ENCODE measurements at regions not wholly inside any gene's neighbourhood (a gene's known extent, or its start where the extent isn't known, plus 50 kb on each side); places are given as distances from the start of the nearest gene placed in this dataset.

GRCh38 chr6:145453376-145453775 lies 281.9 kb downstream of the EPM2A start:
- DNase-seq, result no peak

- DNase-seq, result no peak
Observed at GRCh38 chr6:145454006-145454405, 281.3 kb downstream of the EPM2A start.

GRCh38 chr6:145457556-145457955 lies 277.8 kb downstream of the EPM2A start:
- DNase-seq, result no peak

- no peak for DNase-seq
Observed at GRCh38 chr6:145468534-145468933, 266.8 kb downstream of the EPM2A start.

- DNase-seq, result no peak
Observed at GRCh38 chr6:145469021-145469420, 266.3 kb downstream of the EPM2A start.

DNA sequence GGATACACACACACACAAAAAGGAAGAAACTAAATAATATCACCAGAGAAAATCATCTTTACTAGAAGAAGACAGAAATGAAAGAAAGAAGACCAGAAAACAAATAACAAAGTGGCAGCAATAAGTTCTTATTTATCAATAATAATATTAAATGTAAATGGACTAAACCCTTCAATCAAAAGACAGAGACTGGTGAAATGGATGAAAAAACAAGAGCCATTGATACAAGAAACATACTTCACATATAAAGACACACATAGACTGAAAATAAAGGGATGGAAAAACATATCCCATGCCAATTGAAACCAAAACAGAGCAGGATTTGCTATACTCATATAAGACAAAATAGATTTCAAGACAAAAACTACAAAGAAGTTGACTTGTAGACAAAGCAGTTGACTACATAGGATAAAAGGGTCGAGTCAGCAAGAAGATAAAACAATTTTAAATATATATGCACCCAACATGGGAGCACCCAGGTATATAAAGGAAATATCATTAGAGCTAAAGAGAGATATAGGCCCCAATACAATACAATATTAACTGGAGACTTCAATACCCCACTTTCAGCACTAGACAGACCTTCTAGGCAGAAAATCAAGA lies 259.4 kb downstream of the EPM2A start:
- no peak for DNase-seq

- no peak for DNase-seq
Observed at GRCh38 chr6:145480024-145480423, 255.3 kb downstream of the EPM2A start.

- no peak for DNase-seq
Observed at GRCh38 chr6:145483191-145483996, 251.9 kb downstream of the EPM2A start.

DNA sequence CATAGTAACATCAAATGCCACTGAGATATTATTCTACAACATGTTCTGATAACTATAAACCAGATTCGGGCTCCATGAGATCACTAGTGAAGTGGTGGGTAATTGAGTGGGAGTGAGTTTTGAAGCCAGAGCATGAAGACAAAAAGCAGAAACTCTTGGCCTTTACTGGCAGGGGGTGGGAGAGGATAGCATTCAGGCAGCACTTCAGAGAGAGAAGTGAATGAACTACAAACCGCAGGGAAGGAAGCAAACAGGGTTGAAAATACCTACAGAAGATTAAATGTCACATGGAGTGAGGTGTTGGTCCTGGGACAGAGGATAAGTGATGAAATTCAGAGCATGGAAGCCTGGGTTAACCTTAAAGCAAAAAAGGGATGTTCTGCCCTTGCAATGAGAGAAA lies 250.0 kb downstream of the EPM2A start:
- DNase-seq, result no peak

DNA sequence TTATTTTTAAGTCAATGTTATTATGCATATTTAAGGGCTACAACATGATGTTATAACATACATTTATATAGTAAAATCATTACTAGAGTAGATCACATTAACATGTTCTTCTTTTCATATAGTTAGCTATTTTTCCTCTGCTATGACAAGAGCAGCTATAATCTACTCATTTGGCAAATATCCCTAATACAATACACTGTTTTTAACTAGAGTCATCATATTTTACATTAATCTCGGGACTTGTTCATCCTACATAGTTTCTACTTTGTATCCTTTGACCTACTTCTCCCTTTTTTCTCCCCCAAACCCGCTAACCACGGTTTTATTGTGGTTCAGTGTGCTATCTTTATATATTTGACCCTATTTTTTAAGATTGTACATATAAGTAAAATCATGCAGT lies 249.0 kb downstream of the EPM2A start:
- no peak for DNase-seq

DNA sequence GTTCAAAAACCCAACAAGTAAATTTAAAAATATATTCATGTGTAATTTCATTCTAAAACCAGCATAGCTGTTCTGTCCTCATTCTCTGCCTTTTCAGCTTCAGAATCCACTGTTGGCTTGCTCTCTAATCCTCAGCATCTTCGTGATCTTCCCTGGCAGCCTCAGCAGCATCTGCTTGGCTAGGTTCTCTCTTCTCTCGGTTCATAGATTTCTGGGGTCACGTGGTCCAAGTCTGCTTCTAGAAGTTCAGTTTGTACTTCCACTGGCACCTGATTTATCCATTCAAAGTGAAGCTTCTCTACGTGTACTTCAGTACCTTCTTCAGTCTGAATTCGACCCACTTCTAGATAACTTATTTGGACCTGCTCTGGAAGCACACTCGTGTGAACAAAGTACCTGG lies 245.7 kb downstream of the EPM2A start:
- DNase-seq, result no peak

DNA sequence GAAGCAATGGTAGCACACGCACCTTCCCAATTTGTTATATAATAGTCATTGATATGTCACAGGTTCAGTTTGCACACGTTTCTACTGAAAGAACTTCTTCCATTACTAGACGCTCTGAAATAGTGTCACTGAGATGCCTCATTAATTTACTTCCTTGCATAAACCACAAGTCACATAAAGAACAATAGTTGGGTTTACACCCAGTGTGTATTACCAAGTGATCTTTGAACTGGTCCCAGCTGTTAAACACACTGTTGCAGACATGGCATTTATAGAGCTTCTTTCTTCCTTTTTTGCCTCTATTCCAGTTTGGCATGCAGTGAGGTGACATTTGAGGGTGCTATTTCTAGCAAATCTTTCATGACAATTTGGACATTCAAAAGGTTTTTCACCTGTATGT lies 245.3 kb downstream of the EPM2A start:
- no peak for DNase-seq

- DNase-seq, result no peak
Observed at GRCh38 chr6:145491126-145491525, 244.2 kb downstream of the EPM2A start.

GRCh38 chr6:145497006-145497405 lies 238.3 kb downstream of the EPM2A start:
- no peak for DNase-seq

DNA sequence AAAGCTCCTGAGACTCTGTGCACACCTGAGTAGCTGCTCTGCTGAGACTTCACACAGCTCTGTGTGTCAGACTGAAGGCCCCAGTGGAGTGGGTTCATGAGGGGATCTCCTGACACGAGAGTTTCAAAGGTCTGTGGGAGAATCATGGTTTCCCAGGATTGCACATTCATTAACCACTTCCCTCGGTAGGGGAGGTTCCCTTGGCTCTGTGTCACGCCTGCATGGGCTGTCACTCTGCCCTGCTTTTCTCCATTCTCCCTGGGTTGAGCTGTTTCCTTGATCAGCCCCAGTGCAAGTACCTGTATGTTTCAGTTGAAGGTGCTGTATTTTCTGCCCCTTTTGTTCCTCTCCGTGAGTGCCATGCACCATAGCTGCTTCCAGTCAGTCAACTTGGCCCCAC lies 236.9 kb downstream of the EPM2A start:
- no peak for DNase-seq

DNA sequence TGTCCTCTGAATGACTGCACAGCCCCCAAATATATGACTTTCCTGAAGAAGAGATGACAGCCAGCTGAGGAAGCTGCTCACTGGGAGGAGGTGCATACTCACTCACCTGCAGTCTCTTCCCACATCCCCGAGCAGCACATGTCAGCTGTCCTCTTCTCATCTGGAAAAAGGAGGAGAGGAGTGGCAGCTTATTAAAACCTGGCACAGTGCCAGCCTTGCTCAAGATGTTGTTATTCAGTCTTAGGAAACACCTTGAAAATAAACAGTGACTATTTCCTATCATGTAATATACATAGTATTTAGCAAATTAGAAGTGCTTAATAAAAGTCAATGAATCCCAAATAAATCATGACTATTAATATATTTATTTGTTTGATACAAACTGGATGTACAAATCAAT lies 232.9 kb downstream of the EPM2A start:
- no peak for DNase-seq

DNA sequence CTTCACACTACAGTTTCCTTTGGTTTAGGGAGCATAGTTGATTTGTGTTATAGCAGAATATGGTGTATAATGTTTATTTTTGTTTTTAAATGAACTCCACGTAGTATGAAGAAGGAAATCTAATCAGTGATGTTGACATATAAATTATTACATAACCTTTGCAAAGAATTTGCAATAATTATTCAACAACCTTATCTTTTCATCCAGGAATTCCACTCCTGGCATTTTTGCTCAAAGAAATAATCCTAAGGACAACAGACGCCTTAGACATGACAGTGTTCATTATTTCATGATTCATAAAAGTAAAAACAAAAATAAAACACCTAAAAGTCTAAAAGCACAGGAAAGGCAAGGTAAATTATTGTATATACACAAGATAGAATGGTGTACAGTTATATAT lies 229.2 kb downstream of the EPM2A start:
- no peak for DNase-seq

DNA sequence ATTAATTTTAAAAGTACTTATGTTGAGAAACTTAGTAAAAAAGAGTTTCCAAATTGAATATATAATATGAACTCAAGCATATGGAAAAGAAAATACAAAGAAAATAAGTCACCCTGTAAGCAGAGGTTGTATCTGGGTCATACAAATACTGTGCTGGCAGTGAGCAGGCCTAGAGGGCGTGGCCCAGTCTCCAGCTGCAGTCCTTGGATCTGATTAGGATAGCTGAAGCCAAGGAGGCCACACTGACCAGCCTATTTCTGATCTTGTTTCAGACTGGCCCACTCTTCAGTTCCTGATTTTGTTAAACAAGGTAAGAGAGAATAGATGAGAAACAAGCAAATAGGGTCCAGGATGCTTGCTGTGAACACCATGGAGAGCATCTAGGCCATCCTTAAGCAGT lies 228.8 kb downstream of the EPM2A start:
- no peak for DNase-seq

GRCh38 chr6:145507239-145507638 lies 228.1 kb downstream of the EPM2A start:
- no peak for DNase-seq

DNA sequence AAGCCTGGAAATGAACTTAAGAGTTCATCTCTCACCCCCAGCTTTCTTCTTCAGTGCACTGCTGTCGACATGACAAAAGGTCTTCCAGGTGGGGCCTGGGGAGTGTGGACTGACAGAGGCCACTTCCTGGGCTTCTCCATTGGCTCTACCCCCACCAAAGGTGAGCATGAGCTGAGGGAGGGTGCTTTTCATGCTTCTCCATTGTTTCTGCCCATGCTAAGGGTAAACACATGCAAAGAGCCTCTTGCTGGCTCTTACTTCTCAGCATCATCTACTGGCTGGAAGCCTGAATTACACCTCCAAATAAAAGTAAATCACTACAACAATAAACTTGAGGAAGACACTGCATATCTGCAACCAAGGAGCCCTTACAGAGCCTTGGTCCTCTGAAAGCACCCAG lies 227.2 kb downstream of the EPM2A start:
- DNase-seq, result no peak

DNA sequence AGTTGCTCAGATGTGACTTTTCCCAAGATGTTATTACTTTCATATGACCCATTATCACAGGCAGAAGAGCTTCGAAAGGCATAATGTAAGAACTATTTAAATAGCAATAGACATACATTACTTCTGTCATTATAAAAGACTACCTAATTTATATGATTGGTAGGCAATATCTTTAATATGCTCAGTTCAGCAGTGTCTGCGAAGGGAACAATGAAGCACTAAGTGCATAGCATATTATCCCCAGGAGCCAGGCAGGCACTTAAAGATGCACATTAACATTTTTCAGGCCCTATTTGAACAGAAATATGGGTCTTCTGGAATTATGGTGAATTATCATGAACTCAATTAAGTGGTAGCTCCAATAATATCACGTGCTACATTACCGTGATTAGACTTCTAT lies 217.8 kb downstream of the EPM2A start:
- no peak for DNase-seq

DNA sequence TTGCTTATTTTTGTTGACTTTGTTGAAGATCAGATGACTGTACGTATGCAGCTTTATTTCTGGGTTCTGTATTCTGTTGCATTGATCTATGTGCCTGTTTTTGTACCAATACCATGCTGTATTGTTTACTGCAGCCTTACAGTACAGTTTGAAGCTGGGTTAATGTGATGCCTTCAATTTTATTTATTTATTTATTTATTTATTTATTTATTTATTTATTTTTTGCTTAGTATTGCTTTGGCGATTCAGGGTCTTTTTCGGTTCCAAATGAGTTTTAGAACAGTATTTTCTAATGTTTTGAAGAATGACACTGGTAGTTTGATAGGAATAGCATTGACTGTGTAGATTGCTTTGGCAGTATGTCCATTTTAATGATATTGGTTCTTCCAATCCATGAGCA lies 210.3 kb downstream of the EPM2A start:
- DNase-seq, result no peak

GRCh38 chr6:145529582-145529981 lies 205.7 kb downstream of the EPM2A start:
- no peak for DNase-seq

DNA sequence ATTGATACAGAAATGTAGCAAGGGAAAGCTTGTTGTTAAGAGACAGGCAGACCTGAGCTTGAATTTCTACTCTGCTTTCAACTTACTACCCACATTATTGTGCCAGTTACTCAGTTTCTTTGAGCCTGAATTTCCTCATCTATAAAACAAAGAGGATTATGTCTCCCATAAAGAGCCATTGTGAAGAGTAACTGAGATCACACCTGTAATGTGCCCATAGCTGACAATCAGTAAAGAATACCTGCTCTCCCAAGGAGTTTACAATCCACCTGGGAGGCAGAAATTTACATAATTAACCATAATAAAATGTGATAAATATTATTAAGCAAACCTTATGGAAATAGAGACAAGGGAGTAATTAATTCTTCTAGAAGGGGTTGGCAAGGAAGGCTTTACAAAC lies 204.9 kb downstream of the EPM2A start:
- no peak for DNase-seq

GRCh38 chr6:145531032-145531431 lies 204.3 kb downstream of the EPM2A start:
- no peak for DNase-seq
